OCI-LY3 (cell line): ENCODE measurements at regions not wholly inside any gene's neighbourhood (a gene's known extent, or its start where the extent isn't known, plus 50 kb on each side); places are given as distances from the start of the nearest gene placed in this dataset.
"Not testable (repeated sequence)": the region's sequence is repeated elsewhere in the genome, so short reads cannot be mapped to it uniquely, and the experiment has no call there.

Source experiments
- H2AFZ ChIP-seq: fragments of 200-600, 300-600 bp; shearing (Covaris generic); 2 replicates; pipeline ENCODE4 v1.6.0; 2014; ENCODE audit warnings: antibody characterized with exemption, low read depth, low read length
- H3K27ac ChIP-seq: fragments of 200-600, 300-600 bp; sonication (generic); 2 replicates; pipeline ENCODE4 v1.5.1; 2014; ENCODE audit warnings: mild to moderate bottlenecking, low read length, moderate library complexity, mixed read lengths
- H3K27me3 ChIP-seq: fragments of 200-600, 300-600 bp; sonication (generic); 2 replicates; pipeline ENCODE4 v1.6.1; 2014; ENCODE audit warnings: low read depth, low read length, mixed read lengths
- H3K36me3 ChIP-seq: fragments of 200-600, 300-600 bp; sonication (generic); replicated peaks from 2 replicates; pipeline ENCODE3; 2014; ENCODE audit warnings: low read depth, low read length, mixed read lengths
- H3K4me1 ChIP-seq: fragments of 300-600, 200-600 bp; sonication (generic); 2 replicates; pipeline ENCODE4 v1.6.1; 2014; ENCODE audit warnings: low read length, mixed read lengths
- H3K4me2 ChIP-seq: fragments of 200-600, 300-600 bp; sonication (generic); 2 replicates; pipeline ENCODE4 v1.6.1; 2014; ENCODE audit warnings: low read length, mixed read lengths
- H3K4me3 ChIP-seq: fragments of 300-600, 200-600 bp; sonication (generic); 2 replicates; pipeline ENCODE4 v1.5.1; 2014; ENCODE audit warnings: antibody characterized with exemption, mild to moderate bottlenecking, low read length, moderate library complexity
- H3K79me2 ChIP-seq: fragments of 300-600, 200-600 bp; shearing (Covaris generic); 2 replicates; pipeline ENCODE4 v1.6.1; 2014; ENCODE audit warnings: mild to moderate bottlenecking, low read length, mixed read lengths
- H3K9ac ChIP-seq: fragments of 300-600, 200-600 bp; shearing (Covaris generic); 2 replicates; pipeline ENCODE4 v1.6.0; 2014; ENCODE audit warnings: mild to moderate bottlenecking, low read length, moderate library complexity
- H3K9me3 ChIP-seq: fragments of 200-600, 300-600 bp; shearing (Covaris generic); 2 replicates; pipeline ENCODE4 v1.6.1; 2014; ENCODE audit warnings: low read length, mixed read lengths; ENCODE audit not compliant: insufficient read depth
- H4K20me1 ChIP-seq: fragments of 200-600, 300-600 bp; sonication (generic); 2 replicates; pipeline ENCODE4 v1.6.1; 2016; ENCODE audit warnings: low read length, mixed read lengths; ENCODE audit not compliant: insufficient read depth
- EZH2phosphoT487 ChIP-seq: fragments of 200-600 bp; shearing (Covaris generic); IDR thresholded peaks from 2 replicates; pipeline ENCODE4 v1.6.1; 2018; ENCODE audit warnings: antibody characterized with exemption, mixed run types, low read depth
- TF ChIP-seq, protein P1 (sequence below): fragments of 200-600, 300-600 bp; sonication (generic); IDR thresholded peaks from 2 replicates; pipeline ENCODE4 v1.5.1; 2014; ENCODE audit warnings: antibody characterized with exemption, low read length, low read depth

DNA sequence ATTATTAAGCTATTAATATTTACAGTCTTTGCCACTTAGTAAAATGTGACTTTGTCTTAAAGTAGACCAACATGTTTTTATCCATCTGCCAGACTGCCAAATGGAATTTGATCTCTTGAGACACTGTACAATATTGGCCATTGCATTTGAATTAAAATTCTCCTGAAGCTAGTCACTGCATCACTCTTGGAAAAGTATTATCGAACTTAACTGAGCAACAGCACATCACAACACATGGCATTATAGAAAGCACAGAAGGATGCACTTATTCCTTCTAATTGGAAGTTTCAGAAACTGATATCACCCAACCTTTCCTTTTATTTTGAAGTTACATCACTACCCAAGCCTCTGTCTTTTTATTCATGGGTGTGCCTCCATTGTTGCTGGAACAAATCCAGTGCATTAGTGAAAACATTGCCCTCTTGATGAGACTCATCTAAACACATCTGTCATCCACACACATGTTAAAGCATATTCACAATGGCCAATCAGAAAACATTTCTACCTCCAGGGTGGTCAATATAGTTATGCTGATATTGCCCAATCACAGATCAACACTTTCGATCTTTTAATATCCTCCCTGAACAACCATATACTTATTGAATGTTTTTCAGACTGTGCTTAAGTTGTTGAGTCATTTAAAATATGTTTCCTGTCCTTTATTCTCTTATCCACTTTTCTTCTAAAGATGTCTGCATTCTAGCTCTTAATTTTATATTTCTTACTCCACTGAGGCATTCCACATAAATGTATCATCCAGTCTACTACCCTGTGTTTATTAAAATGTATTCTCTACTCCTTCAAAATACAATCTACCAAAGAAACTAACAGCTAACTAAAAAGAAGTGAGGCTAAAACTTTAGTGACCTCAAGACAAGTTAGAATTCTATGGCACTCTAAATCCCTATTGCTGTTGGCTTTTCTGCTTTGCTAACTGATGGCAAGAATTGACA lies 535.0 kb downstream of the RFPL4B start:
- Histone ChIP-seq H4K20me1 (no peaks in the 10 kb centered on the region), H3K27me3 (no peaks in the 10 kb centered on the region), H3K9ac (no peak overlapping the region), H3K79me2 (no peaks in the 10 kb centered on the region), H3K4me3 (no peak overlapping the region), H3K27ac (no peak overlapping the region), H2AFZ (no peak overlapping the region), H3K36me3 (no peaks in the 10 kb centered on the region), H3K4me2 (no peak overlapping the region), H3K4me1 (no peaks in the 10 kb centered on the region), H3K9me3 (no peaks in the 10 kb centered on the region)
- TF ChIP-seq, protein P1, sequence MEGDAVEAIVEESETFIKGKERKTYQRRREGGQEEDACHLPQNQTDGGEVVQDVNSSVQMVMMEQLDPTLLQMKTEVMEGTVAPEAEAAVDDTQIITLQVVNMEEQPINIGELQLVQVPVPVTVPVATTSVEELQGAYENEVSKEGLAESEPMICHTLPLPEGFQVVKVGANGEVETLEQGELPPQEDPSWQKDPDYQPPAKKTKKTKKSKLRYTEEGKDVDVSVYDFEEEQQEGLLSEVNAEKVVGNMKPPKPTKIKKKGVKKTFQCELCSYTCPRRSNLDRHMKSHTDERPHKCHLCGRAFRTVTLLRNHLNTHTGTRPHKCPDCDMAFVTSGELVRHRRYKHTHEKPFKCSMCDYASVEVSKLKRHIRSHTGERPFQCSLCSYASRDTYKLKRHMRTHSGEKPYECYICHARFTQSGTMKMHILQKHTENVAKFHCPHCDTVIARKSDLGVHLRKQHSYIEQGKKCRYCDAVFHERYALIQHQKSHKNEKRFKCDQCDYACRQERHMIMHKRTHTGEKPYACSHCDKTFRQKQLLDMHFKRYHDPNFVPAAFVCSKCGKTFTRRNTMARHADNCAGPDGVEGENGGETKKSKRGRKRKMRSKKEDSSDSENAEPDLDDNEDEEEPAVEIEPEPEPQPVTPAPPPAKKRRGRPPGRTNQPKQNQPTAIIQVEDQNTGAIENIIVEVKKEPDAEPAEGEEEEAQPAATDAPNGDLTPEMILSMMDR, result no peak
- TF ChIP-seq EZH2phosphoT487, result no peak

- H3K9ac ChIP-seq, result no peak overlapping the region
- H3K27ac ChIP-seq, result no peak overlapping the region
- no peak overlapping the region for H2AFZ ChIP-seq
- no peaks in the 10 kb centered on the region for H3K36me3 ChIP-seq
- no peaks in the 10 kb centered on the region for H4K20me1 ChIP-seq
- H3K4me2 ChIP-seq, result no peak overlapping the region
- no peak overlapping the region for H3K4me3 ChIP-seq
- H3K9me3 ChIP-seq, result no peaks in the 10 kb centered on the region
- no peaks in the 10 kb centered on the region for H3K79me2 ChIP-seq
- TF ChIP-seq, protein P1, result no peak
- no peak for TF ChIP-seq EZH2phosphoT487
- H3K4me1 ChIP-seq, result no peaks in the 10 kb centered on the region
- no peaks in the 10 kb centered on the region for H3K27me3 ChIP-seq
Observed at GRCh38 chr6:112883095-112883494, 536.0 kb downstream of the RFPL4B start.

DNA sequence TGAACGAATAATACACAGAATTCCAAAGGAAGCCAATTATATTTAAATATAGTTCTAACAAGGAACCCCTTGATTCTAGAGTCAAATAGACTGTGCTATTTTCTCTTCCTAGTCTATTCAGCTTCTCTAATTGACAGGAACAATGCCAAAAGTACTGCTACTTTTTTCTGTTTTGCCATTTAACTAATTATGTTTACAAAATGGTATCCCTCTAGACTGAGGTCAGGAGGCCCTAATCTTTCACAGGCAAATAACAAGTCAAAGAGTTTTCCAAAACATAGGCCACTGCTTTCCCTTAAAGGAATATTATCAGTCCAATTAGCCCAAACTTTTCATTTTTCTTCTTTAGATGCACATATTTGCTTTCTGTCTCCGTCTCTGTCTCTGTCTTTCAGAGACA lies 539.3 kb downstream of the RFPL4B start:
- no peak overlapping the region for H3K4me3 ChIP-seq
- no peaks in the 10 kb centered on the region for H3K4me1 ChIP-seq
- H3K36me3 ChIP-seq, result no peaks in the 10 kb centered on the region
- no peak overlapping the region for H3K4me2 ChIP-seq
- no peaks in the 10 kb centered on the region for H3K79me2 ChIP-seq
- no peak for TF ChIP-seq EZH2phosphoT487
- no peaks in the 10 kb centered on the region for H3K9me3 ChIP-seq
- H4K20me1 ChIP-seq, result no peaks in the 10 kb centered on the region
- no peak overlapping the region for H3K27ac ChIP-seq
- no peak overlapping the region for H2AFZ ChIP-seq
- H3K9ac ChIP-seq, result no peak overlapping the region
- no peaks in the 10 kb centered on the region for H3K27me3 ChIP-seq

DNA sequence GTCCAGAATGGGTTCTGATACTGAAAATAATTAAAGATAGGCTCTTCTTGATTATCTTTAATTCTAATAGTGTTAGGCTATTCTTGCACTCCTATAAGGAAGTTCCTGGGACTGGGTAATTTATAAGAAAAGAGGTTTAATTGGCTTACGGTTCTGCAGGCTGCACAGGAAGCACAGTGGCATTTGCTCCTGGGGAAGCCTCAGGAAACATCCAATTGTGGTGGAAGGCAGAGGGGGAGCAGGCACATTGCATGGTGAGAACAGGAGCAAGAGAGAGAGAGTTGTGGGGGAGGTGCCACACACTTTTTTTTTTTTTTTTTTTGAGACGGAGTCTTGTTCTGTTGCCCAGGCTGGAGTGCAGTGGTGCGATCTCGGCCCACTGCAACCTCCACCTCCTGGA lies 540.3 kb downstream of the RFPL4B start:
- not testable (repeated sequence) for H3K9me3 ChIP-seq, H3K36me3 ChIP-seq, H3K79me2 ChIP-seq, H4K20me1 ChIP-seq, H3K9ac ChIP-seq, H3K4me2 ChIP-seq, H3K27me3 ChIP-seq, H2AFZ ChIP-seq, H3K27ac ChIP-seq, H3K4me3 ChIP-seq, H3K4me1 ChIP-seq

DNA sequence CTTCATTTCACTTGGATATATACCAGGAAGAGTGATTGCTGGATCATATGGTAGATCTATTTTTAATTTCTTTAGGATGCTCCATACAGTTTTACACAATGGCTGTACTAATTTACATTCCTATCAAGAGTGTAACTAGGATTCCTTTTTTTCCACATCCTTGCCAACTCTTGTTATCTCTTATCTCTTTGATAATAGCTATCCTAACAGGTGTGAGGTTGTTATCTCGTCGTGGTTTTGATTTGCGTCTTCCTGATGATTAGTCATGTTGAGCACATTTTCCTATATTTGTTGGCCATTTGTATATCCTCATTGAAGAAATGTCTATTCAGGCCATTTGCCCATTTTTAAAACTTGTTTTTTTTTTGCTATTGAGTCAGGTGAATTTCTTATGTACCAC lies 552.4 kb downstream of the RFPL4B start:
- Histone ChIP-seq H3K36me3 (no peaks in the 10 kb centered on the region), H3K27ac (no peak overlapping the region), H3K79me2 (no peaks in the 10 kb centered on the region), H4K20me1 (no peaks in the 10 kb centered on the region), H3K4me3 (no peak overlapping the region), H3K4me2 (no peak overlapping the region), H3K9ac (no peak overlapping the region), H3K9me3 (no peaks in the 10 kb centered on the region), H3K4me1 (no peaks in the 10 kb centered on the region), H3K27me3 (no peaks in the 10 kb centered on the region), H2AFZ (no peak overlapping the region)
- TF ChIP-seq, protein P1, result no peak
- TF ChIP-seq EZH2phosphoT487, result no peak
